22Rv1 (cell line): ENCODE measurements at regions not wholly inside any gene's neighbourhood (a gene's known extent, or its start where the extent isn't known, plus 50 kb on each side); places are given as distances from the start of the nearest gene placed in this dataset.

Source experiments
- CTCF ChIP-seq: fragments of 450-650 bp; IDR thresholded peaks from 2 replicates; pipeline ENCODE4 v1.5.1; 2017; ENCODE audit warnings: mild to moderate bottlenecking
- ZFX ChIP-seq: fragments of 450-650 bp; IDR thresholded peaks from 2 replicates; pipeline ENCODE4 v1.6.1; 2017; ENCODE audit warnings: antibody characterized with exemption, borderline replicate concordance

GRCh38 chr6:155740781-155741399, 285.3 kb upstream of the NOX3 start:
- TF ChIP-seq CTCF (no peak), ZFX (no peak)
